ENCODE measurements at regions not wholly inside any gene's neighbourhood (a gene's known extent, or its start where the extent isn't known, plus 50 kb on each side); places are given as distances from the start of the nearest gene placed in this dataset.

GRCh38 chr12:60252359-60253096 lies 656.7 kb downstream of the SLC16A7 start:
- Mint-ChIP-seq H3K4me1 (ENCODE audit: insufficient read depth, unreplicated experiment) (no peaks in the 10 kb centered on the region), H3K4me3 (ENCODE audit: unreplicated experiment) (no peak overlapping the region), H3K27me3 (ENCODE audit: insufficient read depth, unreplicated experiment) (no peaks in the 10 kb centered on the region), H3K27ac (ENCODE audit: low read depth, unreplicated experiment) (no peak overlapping the region), H3K36me3 (ENCODE audit: insufficient read depth, unreplicated experiment) (no peaks in the 10 kb centered on the region), H3K9me3 (ENCODE audit: unreplicated experiment) (no peaks in the 10 kb centered on the region)
- ChIA-PET CTCF (interaction anchor here (0.6 to 1.0 kb wide), 4 partner anchors 16 to 725 kb away, joined by 3 read pairs; no protein-coding TSS in a partner anchor), POLR2A (no interaction called here)
- TF ChIP-seq, protein P1, sequence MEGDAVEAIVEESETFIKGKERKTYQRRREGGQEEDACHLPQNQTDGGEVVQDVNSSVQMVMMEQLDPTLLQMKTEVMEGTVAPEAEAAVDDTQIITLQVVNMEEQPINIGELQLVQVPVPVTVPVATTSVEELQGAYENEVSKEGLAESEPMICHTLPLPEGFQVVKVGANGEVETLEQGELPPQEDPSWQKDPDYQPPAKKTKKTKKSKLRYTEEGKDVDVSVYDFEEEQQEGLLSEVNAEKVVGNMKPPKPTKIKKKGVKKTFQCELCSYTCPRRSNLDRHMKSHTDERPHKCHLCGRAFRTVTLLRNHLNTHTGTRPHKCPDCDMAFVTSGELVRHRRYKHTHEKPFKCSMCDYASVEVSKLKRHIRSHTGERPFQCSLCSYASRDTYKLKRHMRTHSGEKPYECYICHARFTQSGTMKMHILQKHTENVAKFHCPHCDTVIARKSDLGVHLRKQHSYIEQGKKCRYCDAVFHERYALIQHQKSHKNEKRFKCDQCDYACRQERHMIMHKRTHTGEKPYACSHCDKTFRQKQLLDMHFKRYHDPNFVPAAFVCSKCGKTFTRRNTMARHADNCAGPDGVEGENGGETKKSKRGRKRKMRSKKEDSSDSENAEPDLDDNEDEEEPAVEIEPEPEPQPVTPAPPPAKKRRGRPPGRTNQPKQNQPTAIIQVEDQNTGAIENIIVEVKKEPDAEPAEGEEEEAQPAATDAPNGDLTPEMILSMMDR (IDR thresholded peaks at IDR 0.05; ENCODE audit: unreplicated experiment) = no peak
- DNase-seq (ENCODE audit: unreplicated experiment) = no peak
- no TSS peak for BruUV-seq (replicated peaks)
- intact Hi-C loops (cut with micrococcal nuclease) = loop anchor here (10.0 kb wide), 1 partner anchor 148 kb away; no protein-coding TSS in a partner anchor

DNA sequence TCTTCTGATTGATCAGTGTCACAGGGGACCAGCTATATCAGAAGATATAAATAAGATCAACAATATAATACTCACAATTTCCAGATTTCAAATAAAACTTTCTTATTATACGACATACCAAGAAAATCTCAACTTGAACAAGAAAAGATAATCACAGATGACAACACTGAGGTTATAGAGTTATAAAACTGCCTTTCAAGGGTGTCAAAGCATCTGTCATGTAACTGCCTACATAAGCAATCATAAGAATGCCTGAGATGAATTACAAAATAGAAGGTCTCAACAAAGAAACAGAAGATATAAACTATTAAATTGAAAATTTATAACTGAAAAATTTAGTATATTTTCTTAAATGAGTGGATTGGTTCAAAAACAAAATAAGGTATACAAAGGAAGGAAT lies 659.2 kb downstream of the SLC16A7 start:
- TF ChIP-seq, protein P1 (IDR thresholded peaks at IDR 0.05; ENCODE audit: unreplicated experiment) = no peak
- ChIA-PET POLR2A (interaction anchor here (1.1 kb wide), 1 partner anchor 1949 kb away, joined by 4 read pairs; no protein-coding TSS in a partner anchor), CTCF (no interaction called here)
- Mint-ChIP-seq H3K4me3 (ENCODE audit: unreplicated experiment) (no peak overlapping the region), H3K27ac (ENCODE audit: low read depth, unreplicated experiment) (no peak overlapping the region), H3K9me3 (ENCODE audit: unreplicated experiment) (no peaks in the 10 kb centered on the region), H3K36me3 (ENCODE audit: insufficient read depth, unreplicated experiment) (no peaks in the 10 kb centered on the region), H3K27me3 (ENCODE audit: insufficient read depth, unreplicated experiment) (no peaks in the 10 kb centered on the region), H3K4me1 (ENCODE audit: insufficient read depth, unreplicated experiment) (no peaks in the 10 kb centered on the region)
- BruUV-seq (replicated peaks) = no TSS peak
- DNase-seq (ENCODE audit: unreplicated experiment) = no peak
- intact Hi-C loops (cut with micrococcal nuclease) = loop anchor here (5.0 to 10.0 kb wide), 2 partner anchors 150 to 1937 kb away; a partner anchor contains a TSS

DNA sequence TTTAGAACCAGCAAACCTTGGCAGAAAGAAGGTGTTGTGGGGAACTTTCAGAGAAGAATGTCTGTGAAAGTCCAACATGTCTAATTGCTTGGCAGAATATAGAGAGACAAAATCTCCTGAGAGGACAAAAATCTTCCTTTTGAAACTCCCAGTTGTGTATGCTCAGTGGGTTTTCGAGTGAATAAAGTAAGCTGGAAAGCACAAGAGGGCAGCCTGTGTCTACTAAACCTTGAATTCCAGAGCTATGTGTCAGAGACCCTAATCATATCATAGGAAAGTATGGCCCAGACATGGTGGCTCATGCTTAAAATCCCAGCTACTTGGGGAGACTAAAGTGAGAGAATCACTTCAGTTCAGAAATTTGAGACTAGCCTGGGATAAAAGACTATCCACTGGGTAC lies 661.2 kb downstream of the SLC16A7 start:
- H3K4me3 Mint-ChIP-seq (ENCODE audit: unreplicated experiment) = no peak overlapping the region
- intact Hi-C loops (cut with micrococcal nuclease) = loop anchor here (2.0 to 10.0 kb wide), 3 partner anchors 152 to 1935 kb away; a partner anchor contains a TSS
- DNase-seq (ENCODE audit: unreplicated experiment) = peak; percentile 43
- H3K9me3 Mint-ChIP-seq (ENCODE audit: unreplicated experiment) = no peaks in the 10 kb centered on the region
- TF ChIP-seq, protein P1 (IDR thresholded peaks at IDR 0.05; ENCODE audit: unreplicated experiment) = peak; percentile 16
- no peak overlapping the region for H3K27ac Mint-ChIP-seq (ENCODE audit: low read depth, unreplicated experiment)
- no peaks in the 10 kb centered on the region for H3K36me3 Mint-ChIP-seq (ENCODE audit: insufficient read depth, unreplicated experiment)
- H3K27me3 Mint-ChIP-seq (ENCODE audit: insufficient read depth, unreplicated experiment) = no peaks in the 10 kb centered on the region
- CTCF ChIA-PET = interaction anchor here (0.7 to 0.8 kb wide), 2 partner anchors 16 to 37 kb away, joined by 4 to 5 read pairs; no protein-coding TSS in a partner anchor
- BruUV-seq (replicated peaks) = no TSS peak
- no peaks in the 10 kb centered on the region for H3K4me1 Mint-ChIP-seq (ENCODE audit: insufficient read depth, unreplicated experiment)
- POLR2A ChIA-PET = no interaction called here

DNA sequence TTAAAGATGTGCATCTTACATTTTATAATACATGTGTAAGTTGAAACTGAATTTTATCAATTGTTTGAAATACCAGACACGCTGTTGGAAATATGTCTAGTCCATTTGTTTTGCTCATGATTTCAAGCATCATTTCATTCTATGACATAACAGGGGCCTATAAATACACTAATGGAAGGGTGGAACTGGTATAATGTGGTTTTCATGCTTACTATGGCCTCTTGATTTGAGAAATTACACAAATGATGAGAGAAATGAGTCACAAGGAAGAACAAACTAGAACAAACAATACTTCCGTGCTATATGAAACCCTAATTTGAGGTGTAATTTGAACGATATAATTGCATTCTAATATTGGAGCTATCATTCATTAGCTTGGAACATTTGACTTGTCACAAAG lies 663.4 kb downstream of the SLC16A7 start:
- intact Hi-C loops (cut with micrococcal nuclease) = loop anchor here (5.0 to 10.0 kb wide), 2 partner anchors 154 to 1933 kb away; a partner anchor contains a TSS
- Mint-ChIP-seq H3K27ac (ENCODE audit: low read depth, unreplicated experiment) (no peak overlapping the region), H3K27me3 (ENCODE audit: insufficient read depth, unreplicated experiment) (no peaks in the 10 kb centered on the region), H3K4me1 (ENCODE audit: insufficient read depth, unreplicated experiment) (no peaks in the 10 kb centered on the region), H3K9me3 (ENCODE audit: unreplicated experiment) (no peaks in the 10 kb centered on the region), H3K36me3 (ENCODE audit: insufficient read depth, unreplicated experiment) (no peaks in the 10 kb centered on the region), H3K4me3 (ENCODE audit: unreplicated experiment) (no peak overlapping the region)
- no TSS peak for BruUV-seq (replicated peaks)
- CTCF ChIA-PET = interaction anchor here (0.5 kb wide), 1 partner anchor 124 kb away, joined by 3 read pairs; no protein-coding TSS in a partner anchor
- POLR2A ChIA-PET = no interaction called here
- no peak for DNase-seq (ENCODE audit: unreplicated experiment)
- TF ChIP-seq, protein P1 (IDR thresholded peaks at IDR 0.05; ENCODE audit: unreplicated experiment) = no peak

All from MCF 10A (cell line).